GM23248 (cell line): ENCODE measurements at regions not wholly inside any gene's neighbourhood (a gene's known extent, or its start where the extent isn't known, plus 50 kb on each side); places are given as distances from the start of the nearest gene placed in this dataset.

Source experiments
- DNase-seq: peaks from one replicate; pipeline ENCODE4 v3.0.0-alpha.2; 2015
- H2AFZ ChIP-seq: fragments of 200-600 bp; sonication (generic); 2 replicates; pipeline ENCODE4 v1.6.1; 2016; ENCODE audit warnings: antibody characterized with exemption
- H3F3A ChIP-seq: fragments of 200-600 bp; sonication (generic); 2 replicates; pipeline ENCODE4 v1.6.1; 2016; ENCODE audit warnings: mild to moderate bottlenecking, antibody characterized with exemption, mixed run types; ENCODE audit not compliant: insufficient read depth
- H3K27ac ChIP-seq: fragments of 200-600 bp; sonication (generic); 2 replicates; pipeline ENCODE4 v1.5.1; 2016; ENCODE audit warnings: mild to moderate bottlenecking
- H3K27me3 ChIP-seq: fragments of 200-600 bp; sonication (generic); replicated peaks from 2 replicates; pipeline ENCODE4 v1.6.1; 2016; ENCODE audit warnings: mild to moderate bottlenecking; ENCODE audit not compliant: insufficient read depth
- H3K36me3 ChIP-seq: fragments of 200-600 bp; sonication (generic); 2 replicates; pipeline ENCODE4 v1.6.1; 2016; ENCODE audit warnings: low read depth, mild to moderate bottlenecking
- H3K4me1 ChIP-seq: fragments of 200-600 bp; sonication (generic); 2 replicates; pipeline ENCODE4 v1.6.1; 2016; ENCODE audit warnings: mild to moderate bottlenecking; ENCODE audit not compliant: insufficient read depth
- H3K4me2 ChIP-seq: fragments of 200-600 bp; sonication (generic); one replicate; pipeline ENCODE4 v1.6.1; 2016; ENCODE audit warnings: mild to moderate bottlenecking; ENCODE audit not compliant: unreplicated experiment
- H3K4me3 ChIP-seq: fragments of 200-600 bp; sonication (generic); 2 replicates; pipeline ENCODE4 v1.5.1; 2016; ENCODE audit warnings: mild to moderate bottlenecking
- H3K79me2 ChIP-seq: fragments of 200-600 bp; sonication (generic); 2 replicates; pipeline ENCODE4 v1.6.1; 2016; ENCODE audit warnings: mild to moderate bottlenecking; ENCODE audit not compliant: insufficient read depth
- H3K9ac ChIP-seq: fragments of 200-600 bp; sonication (generic); 2 replicates; pipeline ENCODE4 v1.6.1; 2016; ENCODE audit warnings: mild to moderate bottlenecking
- H3K9me2 ChIP-seq: fragments of 200-600 bp; sonication (generic); 2 replicates; pipeline ENCODE4 v1.6.1; 2016; ENCODE audit warnings: mixed run types, mild to moderate bottlenecking, moderate library complexity; ENCODE audit not compliant: insufficient read depth
- H3K9me3 ChIP-seq: fragments of 200-600 bp; sonication (generic); one replicate; pipeline ENCODE4 v1.6.1; 2017; ENCODE audit warnings: low read depth
- H4K20me1 ChIP-seq: fragments of 200-600 bp; sonication (generic); 2 replicates; pipeline ENCODE4 v1.6.0; 2016; ENCODE audit not compliant: insufficient read depth
- EZH2 ChIP-seq: fragments of 200-600 bp; sonication (generic); IDR thresholded peaks from 2 replicates; pipeline ENCODE4 v1.6.1; 2018; ENCODE audit warnings: antibody characterized with exemption, mild to moderate bottlenecking; ENCODE audit not compliant: insufficient read depth, poor library complexity, severe bottlenecking
- EZH2phosphoT487 ChIP-seq: fragments of 200-600 bp; sonication (generic); IDR thresholded peaks from 2 replicates; pipeline ENCODE4 v1.6.1; 2018; ENCODE audit warnings: antibody characterized with exemption, moderate library complexity, mild to moderate bottlenecking, low read depth; ENCODE audit not compliant: insufficient read depth
- WGBS, 2 experiments: methylation state at CpG; one replicate each; pipeline ENCODE4 v1.1.6; 2015 to 2017; ENCODE audit warnings: low lambda C conversion rate in 2 of 2, low coverage in 1 of 2; ENCODE audit errors: missing lambda C conversion rate in 2 of 2; 5-methylcytosine and 5-hydroxymethylcytosine counted together
- in situ Hi-C: fragments of 300-500 bp; cut with MboI; formaldehyde crosslinking; loops from 2 replicates; pipeline ENCODE4 v1.15.0; 2020

- Histone ChIP-seq H3K9ac (no peak overlapping the region), H3K36me3 (no peaks in the 10 kb centered on the region), H2AFZ (no peak overlapping the region), H3K4me1 (peaks cover 14% of the 10 kb centered on the region), H3K79me2 (no peaks in the 10 kb centered on the region), H3K27me3 (no peaks in the 10 kb centered on the region), H3K4me3 (no peak overlapping the region), H3K4me2 (no peak overlapping the region), H4K20me1 (no peaks in the 10 kb centered on the region), H3K9me2 (no peaks in the 10 kb centered on the region; the same call in 1 of the 2 replicates), H3K9me3 (no peaks in the 10 kb centered on the region), H3K27ac (no peak overlapping the region), H3F3A (peaks cover 14% of the 10 kb centered on the region; the same call in 1 of the 2 replicates)
- 88 to 96% methylated on average over 1 of the region's 1 CpG for WGBS, 2 experiments
- in situ Hi-C loops: no loop called here
- DNase-seq: no peak
- TF ChIP-seq EZH2: no peak
- TF ChIP-seq EZH2phosphoT487: no peak
Observed at GRCh38 chr1:87913361-87913760, 584.7 kb downstream of the LMO4 start.

GRCh38 chr1:87914396-87914795, 585.7 kb downstream of the LMO4 start:
- Histone ChIP-seq H3K4me3 (no peak overlapping the region), H3K9ac (no peak overlapping the region), H3K27ac (no peak overlapping the region), H4K20me1 (no peaks in the 10 kb centered on the region), H3K9me3 (no peaks in the 10 kb centered on the region), H3K9me2 (no peaks in the 10 kb centered on the region; the same call in 1 of the 2 replicates), H3K4me1 (peaks cover 14% of the 10 kb centered on the region), H2AFZ (no peak overlapping the region), H3K27me3 (no peaks in the 10 kb centered on the region), H3K4me2 (no peak overlapping the region), H3K79me2 (no peaks in the 10 kb centered on the region), H3K36me3 (no peaks in the 10 kb centered on the region), H3F3A (peaks cover 14% of the 10 kb centered on the region; the same call in 1 of the 2 replicates)
- DNase-seq: no peak
- TF ChIP-seq EZH2 (no peak), EZH2phosphoT487 (no peak)
- in situ Hi-C loops: no loop called here

GRCh38 chr1:87915771-87916170, 587.1 kb downstream of the LMO4 start:
- peaks cover 14% of the 10 kb centered on the region for H3K4me1 ChIP-seq
- no peaks in the 10 kb centered on the region for H3K9me3 ChIP-seq
- no peak overlapping the region for H3K27ac ChIP-seq
- 93 to 100% methylated on average over 2 of the region's 2 CpGs for whole genome bisulfite sequencing, 2 experiments
- peaks cover 14% of the 10 kb centered on the region; the same call in 1 of the 2 replicates for H3F3A ChIP-seq
- no peaks in the 10 kb centered on the region for H3K27me3 ChIP-seq
- no peaks in the 10 kb centered on the region for H3K36me3 ChIP-seq
- DNase-seq: peak; percentile 16
- no peak overlapping the region for H2AFZ ChIP-seq
- no peak overlapping the region for H3K4me2 ChIP-seq
- no peak for TF ChIP-seq EZH2
- no peak for TF ChIP-seq EZH2phosphoT487
- in situ Hi-C loops: no loop called here
- H3K9ac ChIP-seq: no peak overlapping the region
- no peaks in the 10 kb centered on the region; the same call in 1 of the 2 replicates for H3K9me2 ChIP-seq
- no peak overlapping the region for H3K4me3 ChIP-seq
- no peaks in the 10 kb centered on the region for H4K20me1 ChIP-seq
- H3K79me2 ChIP-seq: no peaks in the 10 kb centered on the region

- TF ChIP-seq EZH2: no peak
- no peak for TF ChIP-seq EZH2phosphoT487
- Histone ChIP-seq H3K4me2 (peak overlapping the region; percentile 29), H3F3A (peaks cover 14% of the 10 kb centered on the region; the same call in 1 of the 2 replicates), H3K4me3 (no peak overlapping the region), H3K9ac (no peak overlapping the region), H3K79me2 (no peaks in the 10 kb centered on the region), H3K36me3 (no peaks in the 10 kb centered on the region), H2AFZ (no peak overlapping the region), H3K27ac (no peak overlapping the region), H3K4me1 (peaks cover 14% of the 10 kb centered on the region), H3K27me3 (no peaks in the 10 kb centered on the region), H3K9me3 (no peaks in the 10 kb centered on the region), H3K9me2 (no peaks in the 10 kb centered on the region; the same call in 1 of the 2 replicates), H4K20me1 (no peaks in the 10 kb centered on the region)
- peak; percentile 38 for DNase-seq
- 87 to 91% methylated on average over 3 of the region's 3 CpGs for WGBS, 2 experiments
- in situ Hi-C loops: no loop called here
Observed at GRCh38 chr1:87916965-87917364, 588.3 kb downstream of the LMO4 start.

- 52 to 62% methylated on average over 1 of the region's 1 CpG for WGBS, 2 experiments
- no peaks in the 10 kb centered on the region for H3K36me3 ChIP-seq
- no peak overlapping the region for H3K4me2 ChIP-seq
- H4K20me1 ChIP-seq: no peaks in the 10 kb centered on the region
- no peak overlapping the region for H3K4me3 ChIP-seq
- H2AFZ ChIP-seq: no peak overlapping the region
- in situ Hi-C loops: no loop called here
- peaks cover 14% of the 10 kb centered on the region; the same call in 1 of the 2 replicates for H3F3A ChIP-seq
- no peaks in the 10 kb centered on the region for H3K27me3 ChIP-seq
- H3K27ac ChIP-seq: no peak overlapping the region
- H3K79me2 ChIP-seq: no peaks in the 10 kb centered on the region
- no peak for TF ChIP-seq EZH2phosphoT487
- H3K4me1 ChIP-seq: peaks cover 14% of the 10 kb centered on the region
- no peaks in the 10 kb centered on the region for H3K9me3 ChIP-seq
- no peak for DNase-seq
- no peak overlapping the region for H3K9ac ChIP-seq
- no peaks in the 10 kb centered on the region; the same call in 1 of the 2 replicates for H3K9me2 ChIP-seq
Observed at GRCh38 chr1:87918398-87918797, 589.7 kb downstream of the LMO4 start.
